BLaER1 treated with 17β-estradiol and CSF1 and Interleukin-3, amounts not matched to agents 10 nM and 100 nM (cell line): ENCODE measurements at regions not wholly inside any gene's neighbourhood (a gene's known extent, or its start where the extent isn't known, plus 50 kb on each side); places are given as distances from the start of the nearest gene placed in this dataset.

Experiments used
- H3K27ac ChIP-seq, 11 experiments: shearing (Covaris generic); formaldehyde crosslinking; 2 replicates each; pipeline ENCODE4 v1.8.1; 2022
- H3K27me3 ChIP-seq, 11 experiments: shearing (Covaris generic); formaldehyde crosslinking; 2 replicates each; pipeline ENCODE4 v1.8.1; 2022
- H3K36me3 ChIP-seq, 11 experiments: shearing (Covaris generic); formaldehyde crosslinking; 2 replicates each; pipeline ENCODE4 v1.8.1; 2022
- H3K4me1 ChIP-seq, 10 experiments: shearing (Covaris generic); formaldehyde crosslinking; 2 replicates each; pipeline ENCODE4 v1.8.1; 2022
- H3K4me2 ChIP-seq, 11 experiments: shearing (Covaris generic); formaldehyde crosslinking; 2 replicates each; pipeline ENCODE4 v1.8.1; 2022
- H3K4me3 ChIP-seq, 10 experiments: shearing (Covaris generic); formaldehyde crosslinking; 2 replicates each; pipeline ENCODE4 v1.8.1; 2022
- H3K9ac ChIP-seq, 11 experiments: shearing (Covaris generic); formaldehyde crosslinking; 2 replicates each; pipeline ENCODE4 v1.8.1; 2022
- H3K9me3 ChIP-seq, 11 experiments: shearing (Covaris generic); formaldehyde crosslinking; replicated peaks in 1 of 11; 2 replicates each; pipeline ENCODE4 v1.8.1; 2022
- H4K20me1 ChIP-seq, 11 experiments: shearing (Covaris generic); formaldehyde crosslinking; 2 replicates each; pipeline ENCODE4 v1.8.1; 2022
- Cebpa-rat ChIP-seq, 11 experiments: shearing (Covaris generic); IDR thresholded peaks; 2 replicates each; pipeline ENCODE4 v1.8.1; 2022

GRCh38 chr19:31725051-31725450, 375.8 kb upstream of the TSHZ3 start:
- no peak for TF ChIP-seq Cebpa-rat (IDR thresholded peaks at IDR 0.05)
- no peaks in the 10 kb centered on the region for H3K36me3 ChIP-seq

GRCh38 chr19:31727536-31727935, 378.3 kb upstream of the TSHZ3 start:
- no peaks in the 10 kb centered on the region for H4K20me1 ChIP-seq
- no peaks in the 10 kb centered on the region for H3K27me3 ChIP-seq
- TF ChIP-seq Cebpa-rat (IDR thresholded peaks at IDR 0.05) = no peak
- no peaks in the 10 kb centered on the region for H3K9me3 ChIP-seq
- no peak overlapping the region for H3K4me2 ChIP-seq
- H3K9ac ChIP-seq = no peak overlapping the region
- no peak overlapping the region for H3K4me3 ChIP-seq
- no peak overlapping the region for H3K27ac ChIP-seq
- peaks cover 0 to 5% (median 0%) of the 10 kb centered on the region in 10 experiments; a peak in 2 of 20 replicates for H3K4me1 ChIP-seq
- no peaks in the 10 kb centered on the region for H3K36me3 ChIP-seq

More at GRCh38 chr19:31725051-31725450, 375.8 kb upstream of the TSHZ3 start:
- H3K9ac ChIP-seq = no peak overlapping the region
- H3K9me3 ChIP-seq = no peaks in the 10 kb centered on the region
- no peak overlapping the region for H3K27ac ChIP-seq
- H3K4me2 ChIP-seq = no peak overlapping the region
- no peaks in the 10 kb centered on the region for H4K20me1 ChIP-seq
- no peak overlapping the region for H3K4me3 ChIP-seq
- peaks cover 0 to 5% (median 0%) of the 10 kb centered on the region in 10 experiments; a peak in 2 of 20 replicates for H3K4me1 ChIP-seq
- H3K27me3 ChIP-seq = no peaks in the 10 kb centered on the region

- Histone ChIP-seq H3K4me3 (no peak overlapping the region), H3K36me3 (no peaks in the 10 kb centered on the region), H3K4me1 (peaks cover 0 to 5% (median 0%) of the 10 kb centered on the region in 10 experiments; a peak in 2 of 20 replicates), H3K27ac (no peak overlapping the region), H4K20me1 (no peaks in the 10 kb centered on the region), H3K4me2 (peak overlapping the region in 1 of 11 experiments; percentile 3; a peak in 1 of 22 replicates), H3K9ac (no peak overlapping the region), H3K9me3 (no peaks in the 10 kb centered on the region), H3K27me3 (no peaks in the 10 kb centered on the region)
- no peak for TF ChIP-seq Cebpa-rat (IDR thresholded peaks at IDR 0.05)
Observed at GRCh38 chr19:31730270-31730669, 381.0 kb upstream of the TSHZ3 start.

GRCh38 chr19:31733591-31733990, 384.4 kb upstream of the TSHZ3 start:
- Histone ChIP-seq H4K20me1 (no peaks in the 10 kb centered on the region), H3K9me3 (no peaks in the 10 kb centered on the region), H3K27ac (no peak overlapping the region), H3K4me1 (peaks cover 0 to 12% (median 0%) of the 10 kb centered on the region in 10 experiments; a peak in 8 of 20 replicates), H3K36me3 (no peaks in the 10 kb centered on the region), H3K4me3 (no peak overlapping the region), H3K9ac (no peak overlapping the region), H3K27me3 (no peaks in the 10 kb centered on the region), H3K4me2 (no peak overlapping the region)
- TF ChIP-seq Cebpa-rat (IDR thresholded peaks at IDR 0.05) = no peak

- H3K4me1 ChIP-seq = peaks cover 0 to 16% (median 0%) of the 10 kb centered on the region in 10 experiments; a peak in 6 of 20 replicates
- no peaks in the 10 kb centered on the region for H3K9me3 ChIP-seq
- H3K27ac ChIP-seq = no peak overlapping the region
- H3K4me3 ChIP-seq = no peak overlapping the region
- no peak overlapping the region for H3K9ac ChIP-seq
- TF ChIP-seq Cebpa-rat (IDR thresholded peaks at IDR 0.05) = no peak
- H3K36me3 ChIP-seq = no peaks in the 10 kb centered on the region
- H4K20me1 ChIP-seq = no peaks in the 10 kb centered on the region
- H3K27me3 ChIP-seq = no peaks in the 10 kb centered on the region
- no peak overlapping the region for H3K4me2 ChIP-seq
Observed at GRCh38 chr19:31742249-31742648, 393.0 kb upstream of the TSHZ3 start.

- H3K9ac ChIP-seq = no peak overlapping the region
Observed at GRCh38 chr19:31745731-31746130, 396.5 kb upstream of the TSHZ3 start.

GRCh38 chr19:31749231-31749630, 400.0 kb upstream of the TSHZ3 start:
- Histone ChIP-seq H3K36me3 (no peaks in the 10 kb centered on the region), H3K4me3 (no peak overlapping the region)

More at GRCh38 chr19:31745731-31746130, 396.5 kb upstream of the TSHZ3 start:
- no peak overlapping the region for H3K27ac ChIP-seq
- H3K4me3 ChIP-seq = no peak overlapping the region
- no peak for TF ChIP-seq Cebpa-rat (IDR thresholded peaks at IDR 0.05)
- no peaks in the 10 kb centered on the region for H3K27me3 ChIP-seq
- H3K9me3 ChIP-seq = no peaks in the 10 kb centered on the region
- no peaks in the 10 kb centered on the region for H3K36me3 ChIP-seq
- H4K20me1 ChIP-seq = no peaks in the 10 kb centered on the region
- H3K4me2 ChIP-seq = no peak overlapping the region
- no peaks in the 10 kb centered on the region for H3K4me1 ChIP-seq

GRCh38 chr19:31759359-31759758, 410.1 kb upstream of the TSHZ3 start:
- no peak overlapping the region for H3K4me3 ChIP-seq
- no peak overlapping the region for H3K27ac ChIP-seq
- no peak overlapping the region for H3K9ac ChIP-seq
- no peak overlapping the region for H3K4me2 ChIP-seq
- H3K36me3 ChIP-seq = no peaks in the 10 kb centered on the region
- no peaks in the 10 kb centered on the region for H4K20me1 ChIP-seq
- no peaks in the 10 kb centered on the region for H3K27me3 ChIP-seq
- no peaks in the 10 kb centered on the region for H3K4me1 ChIP-seq
- no peak for TF ChIP-seq Cebpa-rat (IDR thresholded peaks at IDR 0.05)
- no peaks in the 10 kb centered on the region for H3K9me3 ChIP-seq

More at GRCh38 chr19:31749231-31749630, 400.0 kb upstream of the TSHZ3 start:
- H3K9ac ChIP-seq = no peak overlapping the region
- no peak overlapping the region for H3K4me2 ChIP-seq
- H4K20me1 ChIP-seq = no peaks in the 10 kb centered on the region
- H3K27ac ChIP-seq = no peak overlapping the region
- H3K4me1 ChIP-seq = no peaks in the 10 kb centered on the region
- H3K27me3 ChIP-seq = no peaks in the 10 kb centered on the region
- no peaks in the 10 kb centered on the region for H3K9me3 ChIP-seq
- no peak for TF ChIP-seq Cebpa-rat (IDR thresholded peaks at IDR 0.05)

GRCh38 chr19:31761281-31761913, 412.2 kb upstream of the TSHZ3 start:
- Histone ChIP-seq H3K9me3 (peaks cover 0 to 8% (median 0%) of the 10 kb centered on the region in 11 experiments; a peak in 5 of 22 replicates), H3K36me3 (no peaks in the 10 kb centered on the region), H3K27me3 (no peaks in the 10 kb centered on the region), H3K4me1 (no peaks in the 10 kb centered on the region; a peak in 1 of 20 replicates), H3K4me3 (no peak overlapping the region), H3K4me2 (no peak overlapping the region), H4K20me1 (no peaks in the 10 kb centered on the region), H3K27ac (no peak overlapping the region), H3K9ac (no peak overlapping the region)
- no peak for TF ChIP-seq Cebpa-rat (IDR thresholded peaks at IDR 0.05)

GRCh38 chr19:31770223-31770622, 421.0 kb upstream of the TSHZ3 start:
- TF ChIP-seq Cebpa-rat (IDR thresholded peaks at IDR 0.05) = peak; percentile 81 to 99 (median 96)
- H3K36me3 ChIP-seq = no peaks in the 10 kb centered on the region

More at GRCh38 chr19:31770223-31770622, 421.0 kb upstream of the TSHZ3 start:
- Histone ChIP-seq H3K9ac (no peak overlapping the region), H3K9me3 (peaks cover 0 to 3% (median 0%) of the 10 kb centered on the region in 11 experiments; a peak in 2 of 22 replicates), H3K4me2 (no peak overlapping the region), H4K20me1 (no peaks in the 10 kb centered on the region), H3K4me1 (no peaks in the 10 kb centered on the region), H3K27ac (no peak overlapping the region), H3K4me3 (no peak overlapping the region), H3K27me3 (no peaks in the 10 kb centered on the region)
